ENCODE measurements at regions not wholly inside any gene's neighbourhood (a gene's known extent, or its start where the extent isn't known, plus 50 kb on each side); places are given as distances from the start of the nearest gene placed in this dataset.

GRCh38 chr12:46682148-46682547 lies 143.6 kb downstream of the SLC38A4 start:
- Histone ChIP-seq H3K4me1 (ENCODE audit: control insufficient read depth, insufficient read depth, low read length) (peaks cover 13% of the 10 kb centered on the region), H3K4me3 (ENCODE audit: low read depth, low read length) (no peak overlapping the region), H3K9ac (ENCODE audit: low read depth, low read length) (no peak overlapping the region), H3K27ac (ENCODE audit: low read depth, low read length) (no peak overlapping the region), H3K9me3 (ENCODE audit: control insufficient read depth, insufficient read depth, low read length) (no peaks in the 10 kb centered on the region; the same call in 1 of the 2 replicates), H3K27me3 (ENCODE audit: control insufficient read depth, insufficient read depth, low read length) (no peaks in the 10 kb centered on the region), H3K36me3 (ENCODE audit: control insufficient read depth, insufficient read depth, low read length) (no peaks in the 10 kb centered on the region)

GRCh38 chr12:46680506-46680905 lies 145.3 kb downstream of the SLC38A4 start:
- Histone ChIP-seq H3K4me1 (ENCODE audit: control insufficient read depth, insufficient read depth, low read length) (peaks cover 14% of the 10 kb centered on the region), H3K9ac (ENCODE audit: low read depth, low read length) (no peak overlapping the region), H3K27ac (ENCODE audit: low read depth, low read length) (no peak overlapping the region)

GRCh38 chr12:46679754-46680153 lies 146.0 kb downstream of the SLC38A4 start:
- Histone ChIP-seq H3K4me1 (ENCODE audit: control insufficient read depth, insufficient read depth, low read length) (peaks cover 16% of the 10 kb centered on the region), H3K4me3 (ENCODE audit: low read depth, low read length) (no peak overlapping the region)

More at GRCh38 chr12:46680506-46680905, 145.3 kb downstream of the SLC38A4 start:
- no peaks in the 10 kb centered on the region for H3K36me3 ChIP-seq (ENCODE audit: control insufficient read depth, insufficient read depth, low read length)
- H3K4me3 ChIP-seq (ENCODE audit: low read depth, low read length) = no peak overlapping the region
- H3K27me3 ChIP-seq (ENCODE audit: control insufficient read depth, insufficient read depth, low read length) = no peaks in the 10 kb centered on the region
- H3K9me3 ChIP-seq (ENCODE audit: control insufficient read depth, insufficient read depth, low read length) = no peaks in the 10 kb centered on the region; the same call in 1 of the 2 replicates

GRCh38 chr12:46678426-46678825 lies 147.4 kb downstream of the SLC38A4 start:
- Histone ChIP-seq H3K9ac (ENCODE audit: low read depth, low read length) (no peak overlapping the region), H3K4me3 (ENCODE audit: low read depth, low read length) (no peak overlapping the region), H3K36me3 (ENCODE audit: control insufficient read depth, insufficient read depth, low read length) (no peaks in the 10 kb centered on the region), H3K9me3 (ENCODE audit: control insufficient read depth, insufficient read depth, low read length) (no peaks in the 10 kb centered on the region), H3K27ac (ENCODE audit: low read depth, low read length) (no peak overlapping the region), H3K27me3 (ENCODE audit: control insufficient read depth, insufficient read depth, low read length) (no peaks in the 10 kb centered on the region), H3K4me1 (ENCODE audit: control insufficient read depth, insufficient read depth, low read length) (peaks cover 16% of the 10 kb centered on the region)

More at GRCh38 chr12:46679754-46680153, 146.0 kb downstream of the SLC38A4 start:
- Histone ChIP-seq H3K9ac (ENCODE audit: low read depth, low read length) (no peak overlapping the region), H3K36me3 (ENCODE audit: control insufficient read depth, insufficient read depth, low read length) (no peaks in the 10 kb centered on the region), H3K9me3 (ENCODE audit: control insufficient read depth, insufficient read depth, low read length) (no peaks in the 10 kb centered on the region; the same call in 1 of the 2 replicates), H3K27me3 (ENCODE audit: control insufficient read depth, insufficient read depth, low read length) (no peaks in the 10 kb centered on the region), H3K27ac (ENCODE audit: low read depth, low read length) (no peak overlapping the region)

- Histone ChIP-seq H3K9ac (ENCODE audit: low read depth, low read length) (no peak overlapping the region), H3K27ac (ENCODE audit: low read depth, low read length) (no peak overlapping the region), H3K4me1 (ENCODE audit: control insufficient read depth, insufficient read depth, low read length) (peaks cover 16% of the 10 kb centered on the region), H3K36me3 (ENCODE audit: control insufficient read depth, insufficient read depth, low read length) (no peaks in the 10 kb centered on the region), H3K9me3 (ENCODE audit: control insufficient read depth, insufficient read depth, low read length) (no peaks in the 10 kb centered on the region), H3K27me3 (ENCODE audit: control insufficient read depth, insufficient read depth, low read length) (no peaks in the 10 kb centered on the region), H3K4me3 (ENCODE audit: low read depth, low read length) (no peak overlapping the region)
These were observed 148.0 kb downstream of the SLC38A4 start for GRCh38 chr12:46677749-46678148.

GRCh38 chr12:46676797-46677520 lies 148.8 kb downstream of the SLC38A4 start:
- H3K4me3 ChIP-seq (ENCODE audit: low read depth, low read length) = no peak overlapping the region
- H3K27ac ChIP-seq (ENCODE audit: low read depth, low read length) = no peak overlapping the region
- no peaks in the 10 kb centered on the region for H3K27me3 ChIP-seq (ENCODE audit: control insufficient read depth, insufficient read depth, low read length)
- peaks cover 16% of the 10 kb centered on the region for H3K4me1 ChIP-seq (ENCODE audit: control insufficient read depth, insufficient read depth, low read length)
- no peaks in the 10 kb centered on the region; the same call in 1 of the 2 replicates for H3K9me3 ChIP-seq (ENCODE audit: control insufficient read depth, insufficient read depth, low read length)
- H3K9ac ChIP-seq (ENCODE audit: low read depth, low read length) = no peak overlapping the region
- no peaks in the 10 kb centered on the region for H3K36me3 ChIP-seq (ENCODE audit: control insufficient read depth, insufficient read depth, low read length)

- Histone ChIP-seq H3K9me3 (ENCODE audit: control insufficient read depth, insufficient read depth, low read length) (no peaks in the 10 kb centered on the region; the same call in 1 of the 2 replicates), H3K4me3 (ENCODE audit: low read depth, low read length) (no peak overlapping the region), H3K9ac (ENCODE audit: low read depth, low read length) (no peak overlapping the region), H3K27me3 (ENCODE audit: control insufficient read depth, insufficient read depth, low read length) (no peaks in the 10 kb centered on the region), H3K4me1 (ENCODE audit: control insufficient read depth, insufficient read depth, low read length) (peaks cover 16% of the 10 kb centered on the region), H3K27ac (ENCODE audit: low read depth, low read length) (no peak overlapping the region), H3K36me3 (ENCODE audit: control insufficient read depth, insufficient read depth, low read length) (no peaks in the 10 kb centered on the region)
These were observed 149.4 kb downstream of the SLC38A4 start for GRCh38 chr12:46676396-46676795.

- no peak overlapping the region for H3K27ac ChIP-seq (ENCODE audit: low read depth, low read length)
These were observed 150.1 kb downstream of the SLC38A4 start for GRCh38 chr12:46675736-46676135.

GRCh38 chr12:46674800-46675199 lies 151.0 kb downstream of the SLC38A4 start:
- H3K4me1 ChIP-seq (ENCODE audit: control insufficient read depth, insufficient read depth, low read length) = peaks cover 15% of the 10 kb centered on the region
- H3K9ac ChIP-seq (ENCODE audit: low read depth, low read length) = no peak overlapping the region
- no peak overlapping the region for H3K4me3 ChIP-seq (ENCODE audit: low read depth, low read length)
- no peak overlapping the region for H3K27ac ChIP-seq (ENCODE audit: low read depth, low read length)
- no peaks in the 10 kb centered on the region for H3K27me3 ChIP-seq (ENCODE audit: control insufficient read depth, insufficient read depth, low read length)
- H3K36me3 ChIP-seq (ENCODE audit: control insufficient read depth, insufficient read depth, low read length) = no peaks in the 10 kb centered on the region
- H3K9me3 ChIP-seq (ENCODE audit: control insufficient read depth, insufficient read depth, low read length) = peaks cover 7% of the 10 kb centered on the region

More at GRCh38 chr12:46675736-46676135, 150.1 kb downstream of the SLC38A4 start:
- Histone ChIP-seq H3K27me3 (ENCODE audit: control insufficient read depth, insufficient read depth, low read length) (no peaks in the 10 kb centered on the region), H3K9ac (ENCODE audit: low read depth, low read length) (no peak overlapping the region), H3K36me3 (ENCODE audit: control insufficient read depth, insufficient read depth, low read length) (no peaks in the 10 kb centered on the region), H3K9me3 (ENCODE audit: control insufficient read depth, insufficient read depth, low read length) (peaks cover 5% of the 10 kb centered on the region), H3K4me3 (ENCODE audit: low read depth, low read length) (no peak overlapping the region), H3K4me1 (ENCODE audit: control insufficient read depth, insufficient read depth, low read length) (peaks cover 15% of the 10 kb centered on the region)

- H3K9me3 ChIP-seq (ENCODE audit: control insufficient read depth, insufficient read depth, low read length) = peaks cover 11% of the 10 kb centered on the region
- H3K4me3 ChIP-seq (ENCODE audit: low read depth, low read length) = no peak overlapping the region
- no peaks in the 10 kb centered on the region for H3K36me3 ChIP-seq (ENCODE audit: control insufficient read depth, insufficient read depth, low read length)
- H3K27me3 ChIP-seq (ENCODE audit: control insufficient read depth, insufficient read depth, low read length) = no peaks in the 10 kb centered on the region
- H3K4me1 ChIP-seq (ENCODE audit: control insufficient read depth, insufficient read depth, low read length) = peaks cover 17% of the 10 kb centered on the region
- no peak overlapping the region for H3K9ac ChIP-seq (ENCODE audit: low read depth, low read length)
- no peak overlapping the region for H3K27ac ChIP-seq (ENCODE audit: low read depth, low read length)
These were observed 151.7 kb downstream of the SLC38A4 start for GRCh38 chr12:46674129-46674528.

- Histone ChIP-seq H3K4me1 (ENCODE audit: control insufficient read depth, insufficient read depth, low read length) (peaks cover 11% of the 10 kb centered on the region; the same call in 1 of the 2 replicates), H3K4me3 (ENCODE audit: low read depth, low read length) (no peak overlapping the region), H3K36me3 (ENCODE audit: control insufficient read depth, insufficient read depth, low read length) (no peaks in the 10 kb centered on the region), H3K9me3 (ENCODE audit: control insufficient read depth, insufficient read depth, low read length) (peaks cover 28% of the 10 kb centered on the region), H3K27ac (ENCODE audit: low read depth, low read length) (no peak overlapping the region), H3K27me3 (ENCODE audit: control insufficient read depth, insufficient read depth, low read length) (no peaks in the 10 kb centered on the region), H3K9ac (ENCODE audit: low read depth, low read length) (no peak overlapping the region)
These were observed 154.7 kb downstream of the SLC38A4 start for GRCh38 chr12:46671102-46671501.

Measured in HUES48 (cell line).